DMS79 treated with DMSO at 0.1 percent for 48 hours (cell line): ENCODE measurements at regions not wholly inside any gene's neighbourhood (a gene's known extent, or its start where the extent isn't known, plus 50 kb on each side); places are given as distances from the start of the nearest gene placed in this dataset.
"Not testable (repeated sequence)": the region's sequence is repeated elsewhere in the genome, so short reads cannot be mapped to it uniquely, and the experiment has no call there.

Experiments
- DNase-seq: peaks from one replicate; lab custom pipeline; 2025; lab: John Stamatoyannopoulos, UW

- DNase-seq: not testable (repeated sequence)
Measured at GRCh38 chr3:71925511-71926261, 140.7 kb upstream of the PROK2 start.

GRCh38 chr3:71924721-71925120 is 139.8 kb upstream of the PROK2 start:
- no peak for DNase-seq

GRCh38 chr3:71921036-71921435 is 136.1 kb upstream of the PROK2 start:
- no peak for DNase-seq

GRCh38 chr3:71919572-71919971 is 134.6 kb upstream of the PROK2 start:
- DNase-seq: no peak

- no peak for DNase-seq
Measured at GRCh38 chr3:71917545-71917944, 132.6 kb upstream of the PROK2 start.

- no peak for DNase-seq
Measured at GRCh38 chr3:71916747-71917369, 131.9 kb upstream of the PROK2 start.

GRCh38 chr3:71912839-71913495 is 128.0 kb upstream of the PROK2 start:
- no peak for DNase-seq

GRCh38 chr3:71910108-71910507 is 125.2 kb upstream of the PROK2 start:
- DNase-seq: no peak

- DNase-seq: no peak
Measured at GRCh38 chr3:71907996-71908395, 123.0 kb upstream of the PROK2 start.

- DNase-seq: no peak
Measured at GRCh38 chr3:71906976-71907375, 122.0 kb upstream of the PROK2 start.

GRCh38 chr3:71905426-71905825 is 120.5 kb upstream of the PROK2 start:
- no peak for DNase-seq

- no peak for DNase-seq
Measured at GRCh38 chr3:71903936-71904335, 119.0 kb upstream of the PROK2 start.

GRCh38 chr3:71903112-71903495 is 118.2 kb upstream of the PROK2 start:
- no peak for DNase-seq

- no peak for DNase-seq
Measured at GRCh38 chr3:71902258-71903111, 117.5 kb upstream of the PROK2 start.

- no peak for DNase-seq
Measured at GRCh38 chr3:71901645-71902044, 116.7 kb upstream of the PROK2 start.

GRCh38 chr3:71900057-71900456 is 115.1 kb upstream of the PROK2 start:
- no peak for DNase-seq

- no peak for DNase-seq
Measured at GRCh38 chr3:71896751-71897150, 111.8 kb upstream of the PROK2 start.

GRCh38 chr3:71893702-71894479 is 108.9 kb upstream of the PROK2 start:
- no peak for DNase-seq

- no peak for DNase-seq
Measured at GRCh38 chr3:71893122-71893521, 108.2 kb upstream of the PROK2 start.

GRCh38 chr3:71891483-71891882 is 106.5 kb upstream of the PROK2 start:
- DNase-seq: no peak

GRCh38 chr3:71890356-71890931 is 105.5 kb upstream of the PROK2 start:
- no peak for DNase-seq
